IMR-90 (cell line): ENCODE measurements at regions not wholly inside any gene's neighbourhood (a gene's known extent, or its start where the extent isn't known, plus 50 kb on each side); places are given as distances from the start of the nearest gene placed in this dataset.
A peak's percentile ranks its signal among the peaks of the same experiment; 100 is the strongest.

Experiments used
- ATAC-seq: fragments of 200-7000 bp; cut with Tn5 transposase; 2 replicates; pipeline ENCODE4 v1.9.1; 2020; ENCODE audit warnings: low read depth, mild to moderate bottlenecking, moderate library complexity
- BruUV-seq: library from RNA; stranded (reverse); fragments of 400-500 nt; replicated peaks from 2 replicates; lab custom pipeline; 2021; lab: Mats Ljungman, UMichigan
- CTCF ChIA-PET: fragments of 300-600 bp; formaldehyde crosslinking; extraction: SDS; loops from one replicate; lab custom pipeline; 2021; ENCODE audit warnings: antibody characterized with exemption; lab: Yijun Ruan, JAX
- POLR2A ChIA-PET: fragments of 300-600 bp; sonication (Branson Sonifier 250); formaldehyde crosslinking; loops from one replicate; lab custom pipeline; 2022; ENCODE audit warnings: antibody characterized with exemption; ENCODE audit not compliant: unreplicated experiment; lab: Charles Lee
- DNase-seq: peaks from one replicate; pipeline ENCODE4 v3.0.0; 2013
- H2AFZ ChIP-seq: replicated peaks from 2 replicates; pipeline ENCODE3; 2013; ENCODE audit warnings: low read length, mild to moderate bottlenecking; ENCODE audit not compliant: poor library complexity
- H2AK5ac ChIP-seq: 2 replicates; pipeline ENCODE4 v1.6.1; 2013; ENCODE audit warnings: low read depth, low read length, inconsistent platforms
- H2AK9ac ChIP-seq: replicated peaks from 2 replicates; pipeline ENCODE3; 2013; ENCODE audit warnings: mild to moderate bottlenecking, low read depth, low read length, moderate library complexity; ENCODE audit not compliant: poor library complexity
- H2BK120ac ChIP-seq: 2 replicates; pipeline ENCODE4 v1.6.1; 2013; ENCODE audit warnings: low read depth, low read length, inconsistent platforms
- H2BK15ac ChIP-seq: 3 replicates; pipeline ENCODE4 v1.6.1; 2013; ENCODE audit warnings: low read depth, low read length, inconsistent platforms
- H2BK20ac ChIP-seq: 2 replicates; pipeline ENCODE4 v1.6.1; 2013; ENCODE audit warnings: low read depth, mild to moderate bottlenecking, inconsistent platforms, low read length, moderate library complexity
- H2BK5ac ChIP-seq: 2 replicates; pipeline ENCODE4 v1.6.1; 2013; ENCODE audit warnings: mild to moderate bottlenecking, low read depth, low read length, inconsistent platforms; ENCODE audit not compliant: poor library complexity, severe bottlenecking
- H3K14ac ChIP-seq: replicated peaks from 2 replicates; pipeline ENCODE4 v1.6.1; 2013; ENCODE audit warnings: low read depth, low read length, inconsistent platforms
- H3K18ac ChIP-seq: 2 replicates; pipeline ENCODE4 v1.6.1; 2013; ENCODE audit warnings: low read depth, low read length, control low read depth
- H3K23ac ChIP-seq: 2 replicates; pipeline ENCODE4 v1.6.1; 2013; ENCODE audit warnings: low read depth, low read length, inconsistent platforms
- H3K27ac ChIP-seq: 2 replicates; pipeline ENCODE4 v1.5.1; 2013; ENCODE audit warnings: mild to moderate bottlenecking, control low read depth, low read length; ENCODE audit not compliant: insufficient read depth
- H3K27me3 ChIP-seq: 2 replicates; pipeline ENCODE4 v1.6.1; 2013; ENCODE audit warnings: low read length; ENCODE audit not compliant: control insufficient read depth, insufficient read depth
- H3K36me3 ChIP-seq: 2 replicates; pipeline ENCODE4 v1.6.1; 2013; ENCODE audit warnings: low read length, mixed read lengths; ENCODE audit not compliant: control insufficient read depth, insufficient read depth
- H3K4ac ChIP-seq: 2 replicates; pipeline ENCODE4 v1.6.1; 2013; ENCODE audit warnings: low read depth, low read length, inconsistent platforms
- H3K4me1 ChIP-seq: 2 replicates; pipeline ENCODE4 v1.6.1; 2013; ENCODE audit warnings: low read length, mixed read lengths; ENCODE audit not compliant: control insufficient read depth, insufficient read depth
- H3K4me2 ChIP-seq: 2 replicates; pipeline ENCODE4 v1.6.1; 2013; ENCODE audit warnings: low read depth, mild to moderate bottlenecking, control low read depth, low read length, moderate library complexity
- H3K4me3 ChIP-seq: 2 replicates; pipeline ENCODE4 v1.5.1; 2013; ENCODE audit warnings: low read depth, mild to moderate bottlenecking, control low read depth, low read length, moderate library complexity; ENCODE audit not compliant: insufficient read depth
- H3K56ac ChIP-seq: 2 replicates; pipeline ENCODE4 v1.6.1; 2013; ENCODE audit warnings: low read length, inconsistent platforms; ENCODE audit not compliant: insufficient read depth; ENCODE audit errors: extremely low read depth
- H3K79me1 ChIP-seq, 2 experiments: 2 replicates each; pipeline ENCODE4 v1.6.1; 2013; ENCODE audit warnings: low read length in 2 of 2, inconsistent platforms in 1 of 2, low read depth in 1 of 2
- H3K9ac ChIP-seq: 2 replicates; pipeline ENCODE4 v1.6.1; 2013; ENCODE audit warnings: low read depth, low read length, control low read depth
- H3K9me1 ChIP-seq: 2 replicates; pipeline ENCODE4 v1.6.1; 2013; ENCODE audit warnings: low read length, inconsistent platforms; ENCODE audit not compliant: insufficient read depth
- H3K9me3 ChIP-seq: 2 replicates; pipeline ENCODE4 v1.6.1; 2013; ENCODE audit warnings: low read length; ENCODE audit not compliant: control insufficient read depth, insufficient read depth
- H4K20me1 ChIP-seq: 2 replicates; pipeline ENCODE4 v1.6.1; 2013; ENCODE audit warnings: low read length, inconsistent platforms; ENCODE audit not compliant: insufficient read depth
- H4K5ac ChIP-seq: 2 replicates; pipeline ENCODE4 v1.6.1; 2013; ENCODE audit warnings: mild to moderate bottlenecking, low read depth, low read length, control low read depth
- H4K8ac ChIP-seq, 2 experiments: 2 replicates each; pipeline ENCODE4 v1.6.1; 2013; ENCODE audit warnings: low read depth in 2 of 2, low read length in 2 of 2, control low read depth in 1 of 2, inconsistent platforms in 1 of 2
- H4K91ac ChIP-seq: 2 replicates; pipeline ENCODE4 v1.6.1; 2013; ENCODE audit warnings: low read depth, low read length, inconsistent platforms; ENCODE audit not compliant: insufficient read depth
- BHLHE40 ChIP-seq: fragments of 150-350 bp; IDR thresholded peaks from 2 replicates; pipeline ENCODE4 v1.6.1; 2016; ENCODE audit warnings: mild to moderate bottlenecking, low read depth, low read length
- CHD1 ChIP-seq: IDR thresholded peaks from 2 replicates; pipeline ENCODE4 v1.6.1; 2012; ENCODE audit warnings: low read depth, low read length, improper control_type of control experiment
- FOS ChIP-seq: fragments of 150-350 bp; IDR thresholded peaks from 2 replicates; pipeline ENCODE4 v1.6.1; 2016; ENCODE audit warnings: low read depth, low read length
- POLR2A ChIP-seq: IDR thresholded peaks from 2 replicates; pipeline ENCODE4 v1.6.1; 2012; ENCODE audit warnings: mild to moderate bottlenecking, low read depth, low read length
- SMC3 ChIP-seq: fragments of 150-350 bp; IDR thresholded peaks from 2 replicates; pipeline ENCODE4 v1.6.1; 2016; ENCODE audit warnings: low read depth, mild to moderate bottlenecking, antibody characterized with exemption, low read length, moderate library complexity
- WGBS, 2 experiments: methylation state at CpG; one replicate each; pipeline versions ENCODE4 v1.1.5 to v1.1.7; 2013; ENCODE audit warnings: missing lambda C conversion rate in 2 of 2; ENCODE audit not compliant: insufficient read length in 1 of 2; ENCODE audit errors: extremely low coverage in 2 of 2; 5-methylcytosine and 5-hydroxymethylcytosine counted together
- dilution Hi-C: fragments of 300-500 bp; cut with HindIII; formaldehyde crosslinking; loops from one replicate; pipeline ENCODE4 v1.14.3; 2018; ENCODE audit warnings: low sequenced_read_pairs; ENCODE audit not compliant: unreplicated experiment
- in situ Hi-C: fragments of 300-500 bp; cut with MboI; formaldehyde crosslinking; loops from 3 replicates; pipeline ENCODE4 v1.14.3; 2019; ENCODE audit warnings: low sequenced_read_pairs, inconsistent platforms, mixed read lengths
- intact Hi-C: fragments of 100-400 bp; cut with micrococcal nuclease; formaldehyde crosslinking; loops from 2 replicates; pipeline ENCODE4 v1.10.0; 2022
- TF ChIP-seq, protein P1 (sequence below): conservative IDR thresholded peaks from 2 replicates; pipeline ENCODE4 v1.5.1; 2012; ENCODE audit warnings: mild to moderate bottlenecking, low read depth, low read length, improper control_type of control experiment
- TF ChIP-seq, protein P2 (sequence below): fragments of 150-350 bp; IDR thresholded peaks from 2 replicates; pipeline ENCODE4 v1.6.1; 2016; ENCODE audit warnings: low read depth, mild to moderate bottlenecking, low read length, moderate library complexity, borderline replicate concordance

DNA sequence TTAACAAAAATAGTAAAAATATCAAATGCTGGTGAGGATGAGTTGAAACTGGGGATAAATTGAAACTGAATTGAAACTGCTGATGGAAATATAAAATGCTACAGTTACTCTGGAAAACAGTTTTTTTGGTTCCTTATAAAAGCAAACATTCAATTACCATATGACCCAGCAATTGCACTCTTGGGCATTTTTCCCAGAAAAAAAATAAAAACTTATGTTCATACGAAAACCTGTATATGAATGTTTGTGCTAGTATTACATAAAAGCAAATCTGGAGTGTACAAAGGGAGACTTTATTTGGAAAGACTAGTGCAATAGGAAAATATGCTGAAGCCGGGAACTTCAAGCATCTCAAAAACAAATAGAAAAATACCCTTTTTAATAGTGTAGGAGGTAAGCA is 857.9 kb upstream of the CADM2 start:
- Histone ChIP-seq H3K4me1 (no peaks in the 10 kb centered on the region), H3K9me3 (no peaks in the 10 kb centered on the region), H2BK20ac (no peak overlapping the region), H3K36me3 (no peaks in the 10 kb centered on the region), H4K8ac (no peak overlapping the region), H4K5ac (no peak overlapping the region), H3K27ac (no peak overlapping the region), H3K4ac (no peak overlapping the region), H4K20me1 (no peaks in the 10 kb centered on the region), H3K4me2 (no peak overlapping the region), H2BK15ac (no peak overlapping the region), H3K14ac (no peak overlapping the region), H2AK9ac (no peak overlapping the region), H3K18ac (no peak overlapping the region), H2AFZ (no peak overlapping the region), H3K27me3 (no peaks in the 10 kb centered on the region), H3K23ac (no peak overlapping the region), H3K56ac (no peak overlapping the region), H3K79me1 (no peaks in the 10 kb centered on the region), H2BK120ac (no peak overlapping the region), H2AK5ac (no peak overlapping the region), H3K9me1 (no peaks in the 10 kb centered on the region), H4K91ac (no peak overlapping the region), H3K9ac (no peak overlapping the region), H2BK5ac (no peak overlapping the region), H3K4me3 (no peak overlapping the region)
- WGBS, 2 experiments = no CpG with 5 or more reads among the region's 2 CpGs
- dilution Hi-C loops (no loop called here), in situ Hi-C loops (no loop called here), intact Hi-C loops (no loop called here)
- ATAC-seq (no peak), DNase-seq (peak; percentile 2)
- ChIA-PET POLR2A (no interaction called here), CTCF (no interaction called here)
- no TSS peak for BruUV-seq
- TF ChIP-seq SMC3 (no peak), POLR2A (no peak), FOS (no peak), BHLHE40 (no peak), CHD1 (no peak)
- TF ChIP-seq, protein P1, sequence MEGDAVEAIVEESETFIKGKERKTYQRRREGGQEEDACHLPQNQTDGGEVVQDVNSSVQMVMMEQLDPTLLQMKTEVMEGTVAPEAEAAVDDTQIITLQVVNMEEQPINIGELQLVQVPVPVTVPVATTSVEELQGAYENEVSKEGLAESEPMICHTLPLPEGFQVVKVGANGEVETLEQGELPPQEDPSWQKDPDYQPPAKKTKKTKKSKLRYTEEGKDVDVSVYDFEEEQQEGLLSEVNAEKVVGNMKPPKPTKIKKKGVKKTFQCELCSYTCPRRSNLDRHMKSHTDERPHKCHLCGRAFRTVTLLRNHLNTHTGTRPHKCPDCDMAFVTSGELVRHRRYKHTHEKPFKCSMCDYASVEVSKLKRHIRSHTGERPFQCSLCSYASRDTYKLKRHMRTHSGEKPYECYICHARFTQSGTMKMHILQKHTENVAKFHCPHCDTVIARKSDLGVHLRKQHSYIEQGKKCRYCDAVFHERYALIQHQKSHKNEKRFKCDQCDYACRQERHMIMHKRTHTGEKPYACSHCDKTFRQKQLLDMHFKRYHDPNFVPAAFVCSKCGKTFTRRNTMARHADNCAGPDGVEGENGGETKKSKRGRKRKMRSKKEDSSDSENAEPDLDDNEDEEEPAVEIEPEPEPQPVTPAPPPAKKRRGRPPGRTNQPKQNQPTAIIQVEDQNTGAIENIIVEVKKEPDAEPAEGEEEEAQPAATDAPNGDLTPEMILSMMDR = no peak
- TF ChIP-seq, protein P2, sequence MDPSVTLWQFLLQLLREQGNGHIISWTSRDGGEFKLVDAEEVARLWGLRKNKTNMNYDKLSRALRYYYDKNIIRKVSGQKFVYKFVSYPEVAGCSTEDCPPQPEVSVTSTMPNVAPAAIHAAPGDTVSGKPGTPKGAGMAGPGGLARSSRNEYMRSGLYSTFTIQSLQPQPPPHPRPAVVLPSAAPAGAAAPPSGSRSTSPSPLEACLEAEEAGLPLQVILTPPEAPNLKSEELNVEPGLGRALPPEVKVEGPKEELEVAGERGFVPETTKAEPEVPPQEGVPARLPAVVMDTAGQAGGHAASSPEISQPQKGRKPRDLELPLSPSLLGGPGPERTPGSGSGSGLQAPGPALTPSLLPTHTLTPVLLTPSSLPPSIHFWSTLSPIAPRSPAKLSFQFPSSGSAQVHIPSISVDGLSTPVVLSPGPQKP = no peak
